ENCODE measurements at regions not wholly inside any gene's neighbourhood (a gene's known extent, or its start where the extent isn't known, plus 50 kb on each side); places are given as distances from the start of the nearest gene placed in this dataset.

- Histone ChIP-seq H2BK20ac (ENCODE audit: low read depth, low read length, poor library complexity, severe bottlenecking) (no peak overlapping the region), H3K79me2 (ENCODE audit: insufficient read depth, low read length) (no peaks in the 10 kb centered on the region), H2BK12ac (ENCODE audit: insufficient read length, low read depth, low read length) (no peak overlapping the region), H2BK120ac (ENCODE audit: low read depth, low read length, poor library complexity, severe bottlenecking) (no peak overlapping the region), H2AK5ac (ENCODE audit: insufficient read length, low read length) (no peak overlapping the region), H3K18ac (ENCODE audit: insufficient read length, low read depth, low read length) (no peak overlapping the region), H3K9me3 (ENCODE audit: control insufficient read depth, low read depth, low read length) (no peaks in the 10 kb centered on the region), H2BK5ac (ENCODE audit: insufficient read length, low read length) (no peak overlapping the region), H3K23ac (ENCODE audit: insufficient read length, low read depth, low read length) (no peak overlapping the region), H4K20me1 (ENCODE audit: control insufficient read depth, insufficient read depth, insufficient read length) (no peaks in the 10 kb centered on the region), H2AFZ (ENCODE audit: low read length) (no peak overlapping the region), H3K56ac (ENCODE audit: insufficient read length, low read depth, low read length) (no peak overlapping the region), H4K91ac (ENCODE audit: insufficient read length, low read depth, low read length) (no peak overlapping the region), H3K9ac (ENCODE audit: extremely low read depth, insufficient read length, low read length) (no peak overlapping the region), H3K27ac (ENCODE audit: insufficient read length, low read depth, low read length) (no peak overlapping the region), H2BK15ac (ENCODE audit: low read depth, low read length) (no peak overlapping the region), H3K4me1 (ENCODE audit: insufficient read depth, low read length) (no peaks in the 10 kb centered on the region), H4K5ac (ENCODE audit: insufficient read length, low read depth, low read length) (no peak overlapping the region), H3K27me3 (ENCODE audit: insufficient read depth, low read length) (no peaks in the 10 kb centered on the region), H3K14ac (ENCODE audit: insufficient read depth, low read length) (no peak overlapping the region), H3K23me2 (ENCODE audit: insufficient read length, low read depth, low read length, poor library complexity, severe bottlenecking) (no peaks in the 10 kb centered on the region), H3T11ph (ENCODE audit: low read length) (no peak overlapping the region), H3K79me1 (ENCODE audit: insufficient read depth, low read depth, low read length, poor library complexity, severe bottlenecking) (no peaks in the 10 kb centered on the region), H4K8ac (replicated peaks; ENCODE audit: insufficient read length, low read depth, low read length) (no peak overlapping the region), H3K4me2 (ENCODE audit: insufficient read depth, insufficient read length, low read length) (no peak overlapping the region), H3K4ac (ENCODE audit: low read depth, low read length) (no peak overlapping the region)
- Mint-ChIP-seq H3K27ac (no peak overlapping the region), H3K4me1 (peaks cover 11 to 13% of the 10 kb centered on the region in 2 experiments), H3K9me3 (peaks cover 0 to 6% of the 10 kb centered on the region in 2 experiments; a peak in 1 of 5 replicates), H3K36me3 (ENCODE audit: insufficient read depth in 1 of 3, low read depth in 3 of 3) (no peaks in the 10 kb centered on the region), H3K4me3 (no peak overlapping the region), H3K27me3 (ENCODE audit: low read depth) (peaks cover 12% of the 10 kb centered on the region)
- no CpG with 5 or more reads among the region's 9 CpGs for WGBS (ENCODE audit: extremely low coverage, insufficient read length, low lambda C conversion rate)
- no peak for TF ChIP-seq CTCF (conservative IDR thresholded peaks at IDR 0.05)
- no peak for DNase-seq
Measured at GRCh38 chr3:194023501-194024280, 112.3 kb upstream of the HES1 start.

Data from H9 (cell line).